HG03565 (cell line): ENCODE measurements at regions not wholly inside any gene's neighbourhood (a gene's known extent, or its start where the extent isn't known, plus 50 kb on each side); places are given as distances from the start of the nearest gene placed in this dataset.

Experiments used
- ATAC-seq: cut with Tn5 transposase; IDR thresholded peaks from one replicate; pipeline ENCODE4 v1.9.1; 2021; ENCODE audit warnings: mild to moderate bottlenecking, moderate library complexity; ENCODE audit not compliant: unreplicated experiment

GRCh38 chr9:95762322-95762721, 113.2 kb upstream of the ERCC6L2 start:
- ATAC-seq: no peak

DNA sequence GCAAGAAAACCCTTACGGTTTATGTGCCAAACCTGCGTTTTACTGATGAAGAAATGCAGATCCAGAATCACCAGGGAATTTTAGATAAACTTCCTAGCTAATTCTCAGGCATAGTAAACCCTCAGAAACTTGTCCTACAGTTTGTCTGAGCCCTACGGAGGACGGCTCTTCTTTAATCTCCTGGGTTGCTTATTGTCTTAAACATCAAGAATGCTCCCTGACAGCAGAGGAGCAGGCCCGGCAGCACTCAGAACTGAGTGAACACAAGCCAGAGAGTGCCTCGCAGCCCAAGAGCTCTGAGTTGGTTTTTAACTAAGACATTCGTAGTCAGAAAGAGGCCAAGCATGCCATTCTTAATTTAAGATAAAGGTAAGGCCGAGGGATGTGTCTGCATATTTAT, 114.7 kb upstream of the ERCC6L2 start:
- ATAC-seq: no peak

DNA sequence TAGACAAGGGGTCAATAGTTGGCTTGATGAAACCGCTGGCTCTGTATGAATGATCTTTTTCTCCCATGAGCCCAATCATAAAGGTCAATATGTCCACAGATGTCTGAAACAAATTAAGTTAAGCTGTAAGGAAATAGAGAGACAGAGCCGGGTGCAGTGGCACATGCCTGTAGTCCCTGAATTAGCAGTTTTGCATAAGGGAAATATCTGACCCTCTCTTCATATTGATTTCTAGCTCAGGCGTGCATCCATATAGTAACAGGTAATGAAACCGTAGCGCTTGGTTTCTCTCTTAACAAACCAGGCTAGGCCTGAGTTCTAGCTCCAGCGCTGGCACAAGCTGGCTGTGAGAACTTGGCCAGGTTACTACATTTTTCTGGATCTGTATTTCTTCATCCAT, 118.1 kb upstream of the ERCC6L2 start:
- ATAC-seq: no peak

DNA sequence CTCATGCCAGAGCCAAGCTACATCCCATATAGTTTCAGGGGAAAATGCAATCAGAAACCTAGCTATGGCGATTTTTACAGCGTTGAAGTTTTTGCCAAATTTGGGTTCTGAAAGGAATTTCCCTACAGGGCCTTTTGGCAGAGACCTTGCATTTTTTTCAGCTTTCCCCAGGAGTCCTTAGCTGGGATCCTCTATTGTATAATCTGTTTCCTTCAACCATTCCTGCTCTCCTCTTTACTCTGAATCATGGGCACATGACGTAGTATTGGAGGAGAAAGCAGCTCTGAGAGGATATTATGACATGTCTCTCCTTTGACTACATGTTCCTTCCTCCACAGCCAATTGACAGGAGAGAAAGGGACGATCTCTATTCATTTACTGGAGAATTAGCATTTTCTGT, 118.5 kb upstream of the ERCC6L2 start:
- ATAC-seq: no peak

GRCh38 chr9:95756101-95756500, 119.4 kb upstream of the ERCC6L2 start:
- no peak for ATAC-seq

DNA sequence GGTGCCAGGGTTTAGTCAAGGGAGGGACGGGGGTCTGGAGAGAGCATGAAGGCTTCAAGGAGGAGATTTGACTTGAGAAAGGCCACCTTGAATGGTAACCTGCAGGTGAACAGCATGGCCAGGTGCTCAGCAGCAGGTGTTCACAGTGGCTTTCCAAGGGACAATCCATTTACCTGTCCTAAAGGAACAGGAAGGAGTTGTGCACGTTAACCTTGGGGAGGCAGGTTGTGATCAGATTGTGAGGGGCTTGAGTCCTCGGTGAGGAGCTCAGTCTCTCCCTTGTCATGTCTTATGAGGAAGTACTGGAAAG, 120.1 kb upstream of the ERCC6L2 start:
- ATAC-seq: no peak

DNA sequence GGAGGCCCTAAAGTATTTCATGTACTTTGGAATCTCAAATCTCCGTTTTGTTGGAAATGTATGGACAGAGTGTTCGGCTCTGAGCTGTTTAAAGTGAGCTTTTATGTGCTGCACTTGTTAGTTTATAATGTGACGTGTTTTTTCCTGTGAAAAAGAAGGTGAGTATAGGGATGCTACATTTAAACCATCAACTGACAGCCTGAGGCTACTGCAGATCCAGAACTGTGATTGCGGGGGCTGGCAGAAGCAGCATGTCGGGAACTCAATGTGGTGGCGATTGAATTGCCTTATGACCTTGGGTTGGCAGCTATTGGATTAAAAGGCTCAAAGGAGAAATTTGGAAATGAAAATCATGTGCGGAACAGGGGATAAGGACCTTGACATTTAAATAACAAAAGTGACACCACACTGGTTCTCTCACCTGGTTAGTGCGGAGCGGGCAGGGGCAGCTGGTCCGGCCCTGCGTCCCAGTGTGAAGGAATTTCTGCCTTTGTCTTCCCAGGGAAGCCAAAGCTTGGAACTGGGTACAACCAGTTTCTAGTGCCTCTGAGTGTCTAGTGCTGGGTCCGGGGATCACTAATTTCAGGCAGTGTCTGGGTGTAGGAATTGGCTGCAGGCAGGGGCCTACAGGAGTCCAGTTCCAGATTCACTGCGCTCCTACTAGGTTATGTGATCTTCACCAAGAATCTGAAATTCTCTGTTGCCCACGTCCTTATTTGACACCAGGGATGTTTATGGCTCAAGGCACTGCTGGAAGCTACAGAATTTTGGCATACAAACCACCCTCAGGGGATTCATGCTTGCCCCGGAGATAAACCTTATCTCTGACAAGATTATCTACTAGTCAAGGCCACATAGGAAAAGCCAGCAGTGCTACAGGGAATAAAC, 120.7 kb upstream of the ERCC6L2 start:
- no peak for ATAC-seq

- no peak for ATAC-seq
These were observed 121.6 kb upstream of the ERCC6L2 start for GRCh38 chr9:95753762-95754465.

GRCh38 chr9:95752129-95752731, 123.3 kb upstream of the ERCC6L2 start:
- no peak for ATAC-seq

GRCh38 chr9:95751520-95751790, 124.0 kb upstream of the ERCC6L2 start:
- no peak for ATAC-seq

DNA sequence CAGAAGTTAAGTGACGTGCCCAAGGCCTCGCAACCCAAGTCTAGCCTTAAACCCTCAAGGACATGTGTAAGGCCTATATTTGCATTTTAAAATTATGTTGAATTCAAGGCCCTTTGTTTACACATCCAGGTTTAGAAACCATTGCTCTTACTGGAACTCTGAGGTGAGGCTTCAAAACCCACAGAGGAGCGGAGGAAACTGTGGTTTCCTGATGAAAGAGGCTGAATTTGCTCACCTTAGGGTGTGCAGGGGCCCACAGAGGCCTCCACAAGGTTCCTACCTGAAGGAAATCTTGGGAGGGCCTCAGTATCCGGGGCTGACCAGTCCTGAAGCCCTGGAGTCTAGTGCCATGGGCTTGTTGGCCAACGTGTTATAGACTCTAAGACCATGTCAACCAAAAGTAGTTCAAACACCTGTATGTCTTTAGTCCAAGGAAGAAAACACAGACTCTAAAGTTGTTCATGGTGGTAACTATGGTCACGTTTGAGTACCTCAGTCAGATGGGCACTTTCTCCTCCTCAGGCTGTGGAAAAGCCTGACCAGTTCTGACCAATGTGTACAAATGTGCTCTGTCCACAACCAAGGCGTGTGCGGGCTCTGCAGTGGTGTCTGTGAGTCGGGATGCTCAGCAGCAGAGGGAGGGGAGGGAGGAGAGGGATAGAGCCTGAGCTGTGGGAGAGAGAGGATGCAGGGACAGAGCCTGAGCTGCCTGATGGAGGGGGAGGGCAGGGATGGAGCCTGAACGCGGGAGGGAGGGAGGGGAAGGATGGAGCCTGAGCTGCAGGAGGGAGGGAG, 124.6 kb upstream of the ERCC6L2 start:
- no peak for ATAC-seq

DNA sequence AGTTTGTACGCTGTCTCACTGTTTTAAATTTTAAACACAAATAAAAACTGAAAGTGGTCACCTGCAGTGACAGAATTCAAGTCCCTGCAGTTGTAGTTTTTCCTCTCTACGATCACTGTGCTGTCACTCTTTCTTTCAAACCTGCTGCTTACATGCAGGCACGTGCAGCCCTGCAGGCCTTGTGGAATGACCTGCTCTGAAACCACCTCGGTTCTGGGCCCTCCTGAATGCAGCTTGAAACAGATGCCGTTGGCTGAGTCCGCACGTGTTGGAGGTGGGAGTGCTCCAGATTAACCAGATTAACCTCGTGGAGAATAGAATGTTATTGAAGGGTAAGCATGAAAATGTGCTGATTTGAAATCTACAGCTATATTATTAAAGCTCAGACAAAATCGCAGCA, 126.0 kb upstream of the ERCC6L2 start:
- ATAC-seq: no peak

DNA sequence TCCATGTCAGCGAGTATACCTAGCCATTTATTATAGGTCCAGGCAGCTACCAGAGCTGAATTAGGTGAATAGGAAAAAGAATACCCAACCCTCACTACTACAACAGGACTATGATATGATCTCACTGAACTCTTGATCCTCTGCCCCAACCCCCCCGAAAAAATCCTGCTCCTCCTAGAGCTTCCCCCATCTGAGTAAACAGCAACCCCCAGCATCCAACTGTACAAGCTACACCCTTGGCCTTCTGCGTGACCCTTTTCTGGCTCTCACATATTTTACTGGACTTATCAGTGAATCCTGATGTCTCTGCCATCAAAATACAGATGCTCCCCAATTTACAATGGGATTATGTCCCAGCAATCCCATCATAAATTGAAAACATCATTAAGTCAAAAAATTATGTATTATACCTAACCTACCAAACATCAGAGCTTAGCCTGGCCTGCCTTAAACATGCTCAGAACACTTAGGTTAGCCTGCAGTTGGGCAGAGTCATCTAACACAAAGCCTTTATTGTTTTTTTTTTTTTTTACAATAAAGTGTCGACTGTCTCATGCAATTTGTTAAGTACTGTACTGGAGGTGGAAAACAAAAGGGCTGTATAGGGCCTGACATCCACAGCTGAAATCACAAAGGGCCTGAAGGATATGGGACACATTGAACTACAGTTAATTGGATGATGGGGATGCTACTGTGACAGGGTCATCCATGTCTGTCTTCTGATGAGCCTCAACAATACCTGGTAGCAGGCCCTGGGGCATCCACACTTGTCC, 128.9 kb upstream of the ERCC6L2 start:
- ATAC-seq: no peak

DNA sequence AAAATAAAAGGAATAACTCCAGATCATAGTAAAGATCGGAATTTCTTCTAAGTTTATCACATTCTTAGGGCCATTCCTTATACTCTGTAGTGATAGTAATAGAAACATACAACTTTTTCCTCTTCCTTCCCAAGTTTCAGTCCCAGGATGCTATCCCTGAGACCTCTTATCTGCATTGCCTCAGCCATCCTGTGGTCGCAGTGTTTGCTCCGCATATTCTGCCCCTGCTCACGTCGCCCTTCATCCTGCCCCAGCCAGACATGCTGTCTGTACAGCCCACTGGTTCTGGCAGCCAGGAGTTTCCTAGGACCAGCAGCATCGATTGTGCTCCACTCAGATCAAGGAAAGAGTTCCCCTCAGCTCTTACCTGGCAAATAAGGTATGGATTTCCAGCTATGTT, 132.7 kb upstream of the ERCC6L2 start:
- no peak for ATAC-seq

GRCh38 chr9:95741631-95742030, 133.9 kb upstream of the ERCC6L2 start:
- no peak for ATAC-seq

GRCh38 chr9:95740217-95741004, 135.1 kb upstream of the ERCC6L2 start:
- no peak for ATAC-seq

DNA sequence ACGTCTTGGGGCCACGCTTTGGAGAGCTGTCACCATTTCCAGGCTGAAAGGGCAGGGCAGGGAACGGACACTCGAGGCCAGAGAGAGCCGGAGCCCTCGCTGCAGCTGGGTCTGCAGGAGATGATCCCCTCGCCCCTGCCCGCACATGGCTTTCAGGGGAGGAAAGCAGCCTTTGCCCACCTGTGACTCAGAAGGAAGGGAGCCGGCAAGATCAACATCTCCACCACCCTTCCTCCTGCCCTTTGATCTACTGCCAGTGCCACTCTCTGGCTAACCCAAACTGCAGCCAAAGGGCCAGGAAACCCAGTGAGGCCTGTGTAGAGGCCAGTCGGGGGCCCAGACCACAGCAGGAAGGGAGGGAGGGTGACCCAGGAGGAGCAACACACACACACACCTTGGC, 137.1 kb upstream of the ERCC6L2 start:
- ATAC-seq: no peak

- ATAC-seq: no peak
These were observed 138.5 kb upstream of the ERCC6L2 start for GRCh38 chr9:95736891-95737522.

DNA sequence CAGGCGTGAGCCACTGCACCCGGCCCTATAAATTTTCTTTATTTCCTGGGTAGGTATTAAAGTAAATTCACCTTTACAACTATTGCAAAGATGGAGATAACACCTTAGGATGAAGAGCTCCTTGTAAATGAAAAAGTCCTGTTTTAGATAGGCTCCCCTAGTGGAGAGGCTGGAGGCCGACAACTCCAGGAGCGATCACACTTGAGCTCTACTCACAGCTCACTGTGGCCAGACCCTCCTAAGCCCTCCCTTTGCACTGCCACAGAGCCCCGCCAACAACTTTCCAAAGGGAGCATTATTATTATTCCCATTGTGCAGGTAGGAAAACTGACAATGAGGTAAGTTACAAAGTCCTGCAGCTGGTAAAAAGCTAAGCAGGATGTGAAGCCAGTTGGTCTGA, 139.1 kb upstream of the ERCC6L2 start:
- ATAC-seq: no peak

- no peak for ATAC-seq
These were observed 139.8 kb upstream of the ERCC6L2 start for GRCh38 chr9:95735701-95736100.
